ENCODE measurements at regions not wholly inside any gene's neighbourhood (a gene's known extent, or its start where the extent isn't known, plus 50 kb on each side); places are given as distances from the start of the nearest gene placed in this dataset.
"Not testable (repeated sequence)": the region's sequence is repeated elsewhere in the genome, so short reads cannot be mapped to it uniquely, and the experiment has no call there.

- DNase-seq (ENCODE audit: low spot score) = no peak
Measured at GRCh38 chr4:120299631-120300030, 233.0 kb upstream of the MAD2L1 start.

GRCh38 chr4:120293341-120293740 is 226.7 kb upstream of the MAD2L1 start:
- no peak for DNase-seq (ENCODE audit: low spot score)

- DNase-seq (ENCODE audit: low spot score) = no peak
Measured at GRCh38 chr4:120291541-120291940, 224.9 kb upstream of the MAD2L1 start.

DNA sequence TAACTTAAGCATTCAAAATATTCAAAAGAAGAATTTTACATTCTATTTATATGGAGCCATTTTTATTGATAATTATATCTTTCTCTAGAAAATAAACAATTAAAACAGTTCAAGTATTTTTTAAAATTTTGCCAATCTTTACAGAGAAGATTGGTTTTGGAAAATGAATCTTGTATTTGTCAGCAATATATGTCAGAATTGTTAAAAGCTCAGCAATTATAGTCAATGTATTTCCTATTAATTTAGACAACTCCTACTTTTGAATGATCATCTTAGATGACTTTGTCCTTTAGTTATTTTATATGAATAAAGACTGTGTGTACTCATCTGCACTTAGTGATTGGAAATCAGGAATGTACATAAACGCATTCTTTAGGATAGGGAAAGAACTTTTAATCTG is 223.9 kb upstream of the MAD2L1 start:
- no peak for DNase-seq (ENCODE audit: low spot score)

GRCh38 chr4:120286813-120287212 is 220.2 kb upstream of the MAD2L1 start:
- DNase-seq (ENCODE audit: low spot score) = no peak

DNA sequence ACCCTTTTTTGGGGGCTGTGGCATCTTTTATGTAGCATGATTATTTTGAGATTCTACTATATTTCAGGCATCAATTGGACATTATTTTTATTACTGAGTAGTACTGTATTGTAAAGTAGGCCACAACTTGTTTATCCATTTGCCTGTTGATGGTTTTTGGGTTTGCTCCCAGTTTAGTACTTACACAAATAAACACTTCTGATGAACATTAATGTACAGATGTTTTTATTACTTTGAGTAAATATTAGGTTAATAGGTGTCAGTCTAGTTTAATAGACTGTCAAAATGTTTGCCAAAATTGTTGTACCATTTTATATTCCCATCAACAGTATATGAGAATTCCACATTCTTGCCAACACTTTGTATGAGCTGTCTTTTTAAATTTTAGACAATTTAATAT is 214.9 kb upstream of the MAD2L1 start:
- DNase-seq (ENCODE audit: low spot score) = no peak

DNA sequence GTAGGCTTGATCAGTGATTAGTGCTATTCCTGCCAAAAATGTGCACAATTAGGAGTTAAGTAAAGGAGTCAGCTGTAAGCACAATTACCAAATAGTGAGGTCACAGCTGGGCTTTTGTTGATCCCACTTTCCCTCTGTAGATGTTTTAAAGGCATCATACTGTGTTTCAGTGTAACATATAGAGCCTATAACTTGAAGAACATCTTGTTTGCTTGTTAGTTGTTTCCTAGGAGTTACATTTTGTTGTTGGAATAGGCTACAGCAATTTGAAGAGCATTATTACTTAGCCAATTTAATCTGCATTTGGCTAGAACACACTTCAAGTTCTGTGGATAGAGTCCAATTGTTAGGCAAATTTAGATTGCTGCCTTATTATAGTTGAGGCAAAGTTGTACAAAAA is 210.7 kb upstream of the MAD2L1 start:
- no peak for DNase-seq (ENCODE audit: low spot score)

- DNase-seq (ENCODE audit: low spot score) = no peak
Measured at GRCh38 chr4:120266602-120267001, 200.0 kb upstream of the MAD2L1 start.

DNA sequence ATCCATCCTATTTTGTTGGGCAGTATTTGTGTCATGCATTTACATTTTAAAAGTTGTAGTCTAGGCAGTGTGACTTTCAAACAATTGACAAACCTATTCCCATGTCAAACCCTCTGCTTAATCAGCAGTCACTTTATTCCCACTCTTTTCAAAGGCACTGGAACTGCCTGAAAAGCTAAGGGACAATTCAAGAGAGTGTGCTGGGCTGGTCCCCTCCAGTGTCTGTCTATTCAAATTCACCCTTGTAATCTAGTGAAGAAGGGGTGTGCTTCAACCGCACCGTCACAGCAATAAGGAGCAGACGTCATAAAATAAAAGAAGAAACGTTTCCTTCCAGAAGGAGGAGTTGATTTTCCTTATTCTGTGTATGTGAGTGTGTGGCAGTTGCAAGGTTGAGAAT is 197.0 kb upstream of the MAD2L1 start:
- DNase-seq (ENCODE audit: low spot score) = no peak

- no peak for DNase-seq (ENCODE audit: low spot score)
Measured at GRCh38 chr4:120261117-120261516, 194.5 kb upstream of the MAD2L1 start.

GRCh38 chr4:120256112-120256775 is 189.6 kb upstream of the MAD2L1 start:
- DNase-seq (ENCODE audit: low spot score) = not testable (repeated sequence)

DNA sequence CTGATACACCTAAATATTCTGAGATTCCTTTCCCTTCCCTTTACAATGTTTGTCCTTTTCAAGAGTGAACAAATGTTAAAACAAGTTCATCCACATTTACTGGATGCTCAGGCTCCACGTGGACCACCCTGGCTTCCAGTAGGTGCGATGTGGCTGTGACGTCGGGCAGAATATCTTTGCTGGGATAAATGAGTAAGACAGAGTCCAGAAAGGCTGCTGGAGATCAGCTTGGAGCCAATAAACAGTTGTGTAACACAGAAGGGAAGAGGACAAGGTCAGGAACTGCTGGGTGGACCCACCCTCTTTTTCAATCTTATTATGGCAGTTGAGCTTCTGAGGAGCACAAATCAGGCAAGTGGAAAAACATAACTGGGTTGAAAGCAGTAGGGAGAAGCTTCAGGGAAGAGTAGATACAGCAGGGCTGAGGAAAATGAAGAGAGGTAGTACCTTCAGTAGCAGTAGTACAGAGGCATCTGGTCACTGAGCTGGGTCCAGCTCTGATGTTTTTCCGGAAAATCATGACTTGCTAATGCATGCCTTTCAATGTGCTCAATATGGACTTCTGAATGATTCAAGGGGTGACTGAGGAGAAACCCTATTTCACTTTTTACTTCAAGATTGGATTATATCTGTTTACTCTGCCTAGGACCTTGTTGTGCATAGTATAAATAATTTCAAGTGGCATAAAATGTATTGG is 171.8 kb upstream of the MAD2L1 start:
- no peak for DNase-seq (ENCODE audit: low spot score)

DNA sequence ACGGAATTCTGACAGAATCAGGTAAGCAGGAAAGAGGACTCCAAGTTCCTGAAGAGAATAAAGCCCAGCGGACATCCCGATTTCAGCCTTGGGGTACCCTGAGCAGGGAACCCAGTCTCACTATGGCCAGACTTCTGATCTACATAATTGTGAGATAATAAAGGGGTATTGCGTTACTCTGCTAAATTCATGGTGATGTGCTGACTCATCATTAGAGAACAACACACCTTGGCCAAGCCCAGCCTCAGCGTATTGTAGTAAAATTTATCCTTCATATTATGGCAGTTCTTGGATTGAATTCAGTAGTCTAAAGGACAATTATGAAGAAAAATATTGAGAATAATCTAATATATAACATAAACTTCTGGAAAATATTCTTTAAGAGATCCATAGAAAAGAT is 170.2 kb upstream of the MAD2L1 start:
- no peak for DNase-seq (ENCODE audit: low spot score)

DNA sequence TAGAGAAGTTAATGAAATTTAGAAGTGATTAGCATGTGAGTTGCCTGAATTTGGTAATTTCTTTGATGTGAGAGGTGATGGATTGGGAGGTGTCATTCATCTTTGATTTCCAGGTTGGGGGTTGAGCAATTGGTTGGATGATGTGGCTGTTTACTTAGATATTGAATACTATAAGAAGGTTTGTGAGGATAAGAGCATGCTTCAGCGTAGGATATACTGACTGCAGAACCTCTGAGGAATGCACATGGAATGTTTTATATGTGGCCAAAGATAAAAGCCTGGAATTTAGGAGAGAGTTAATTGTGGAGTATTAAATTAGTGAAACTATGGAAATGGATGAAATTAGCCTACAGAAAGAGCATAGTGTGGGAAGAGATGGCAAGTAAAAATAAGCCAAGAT is 165.4 kb upstream of the MAD2L1 start:
- no peak for DNase-seq (ENCODE audit: low spot score)

DNA sequence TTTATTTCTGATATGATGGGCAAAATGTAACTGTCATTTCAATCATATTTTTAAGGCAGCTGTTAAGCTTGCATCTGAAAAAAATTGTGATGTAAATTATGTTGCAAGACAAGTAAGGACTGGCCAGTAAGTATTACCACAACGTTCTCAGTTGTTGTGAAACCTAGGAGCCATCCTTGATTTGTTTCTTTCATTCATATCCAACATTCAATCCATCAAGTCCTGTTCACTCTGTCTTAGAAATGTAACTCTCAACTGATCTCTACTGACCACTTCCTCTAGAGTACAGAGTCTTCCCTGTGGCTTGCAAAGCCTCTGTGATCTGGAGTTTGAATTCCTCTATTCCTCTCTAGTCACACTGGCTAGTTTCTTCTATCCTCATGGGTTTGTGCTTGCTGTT is 161.4 kb upstream of the MAD2L1 start:
- DNase-seq (ENCODE audit: low spot score) = no peak

DNA sequence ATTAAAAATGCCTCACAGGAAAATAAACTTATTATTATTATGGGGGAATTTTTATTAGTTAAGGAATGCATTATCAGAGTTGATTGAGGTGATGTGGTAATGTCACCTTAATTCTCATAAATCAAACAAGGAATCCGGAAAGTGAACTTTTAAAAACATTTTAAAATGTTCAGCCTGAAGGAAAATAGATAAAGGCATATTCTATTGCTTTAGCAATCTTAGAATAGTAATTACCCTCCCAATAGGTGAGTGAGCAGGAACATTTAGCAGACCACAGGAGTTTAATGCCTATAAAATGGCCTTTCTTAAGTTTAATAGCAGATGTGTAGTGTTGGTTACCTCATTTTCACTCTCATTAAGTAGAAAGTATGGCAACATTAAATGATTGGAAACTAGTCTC is 160.9 kb upstream of the MAD2L1 start:
- DNase-seq (ENCODE audit: low spot score) = no peak

- no peak for DNase-seq (ENCODE audit: low spot score)
Measured at GRCh38 chr4:120225527-120225926, 158.9 kb upstream of the MAD2L1 start.

DNA sequence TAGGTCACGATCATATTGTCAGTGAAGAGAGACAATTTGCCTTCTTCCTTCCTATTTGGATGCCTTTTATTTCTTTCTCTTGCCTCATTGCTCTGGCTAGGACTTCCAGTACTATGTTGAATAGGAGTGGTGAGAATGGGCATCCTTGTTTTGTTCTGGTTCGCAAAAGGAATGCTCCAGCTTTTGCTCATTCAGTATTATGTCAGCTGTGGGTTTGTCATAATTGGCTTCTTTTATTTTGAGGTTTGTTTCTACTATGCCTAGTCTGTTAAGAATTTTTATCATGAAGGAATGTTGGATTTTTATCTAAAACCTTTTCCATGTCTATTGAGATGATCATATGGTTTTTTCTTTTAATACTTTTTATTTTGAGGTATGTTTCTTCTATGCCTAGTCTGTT is 152.3 kb upstream of the MAD2L1 start:
- DNase-seq (ENCODE audit: low spot score) = no peak

DNA sequence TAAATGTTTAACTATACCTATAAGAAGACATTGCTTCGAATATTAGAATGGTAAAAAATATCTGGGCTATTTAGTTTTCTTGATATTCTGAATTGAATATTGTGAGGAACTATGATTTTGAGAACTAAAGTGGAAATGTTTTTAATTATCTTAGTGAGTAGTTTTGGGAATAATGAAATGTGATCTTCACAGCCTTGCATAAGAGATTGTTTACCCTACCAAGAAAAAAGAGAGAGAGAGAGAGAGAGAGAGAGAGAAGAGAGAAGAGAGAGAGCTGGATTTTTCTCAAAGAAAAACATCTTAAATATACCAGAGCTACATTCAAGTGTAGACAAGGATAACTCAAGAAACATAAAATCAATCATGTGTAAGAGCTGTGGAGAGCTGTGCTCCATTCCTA is 148.7 kb upstream of the MAD2L1 start:
- no peak for DNase-seq (ENCODE audit: low spot score)

GRCh38 chr4:120211408-120212015 is 144.9 kb upstream of the MAD2L1 start:
- no peak for DNase-seq (ENCODE audit: low spot score)

DNA sequence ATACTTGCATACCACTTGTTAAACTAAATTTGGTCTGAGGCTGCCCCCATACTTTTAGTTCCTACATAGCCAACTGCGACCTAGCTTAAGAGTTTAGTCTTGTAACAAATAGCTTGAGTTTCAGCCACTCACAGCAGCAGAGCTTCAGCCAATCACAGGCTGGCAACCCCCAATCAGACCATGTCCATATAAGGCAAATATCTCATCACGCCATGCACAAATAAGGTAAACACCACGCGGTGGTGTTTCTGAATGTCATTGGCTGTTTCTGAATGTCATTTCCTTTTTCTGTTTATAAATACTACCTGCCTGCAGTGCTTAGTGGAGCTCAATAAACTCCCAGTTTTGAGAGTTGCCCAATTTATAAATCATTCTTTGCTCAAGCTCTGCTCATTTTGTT is 143.1 kb upstream of the MAD2L1 start:
- no peak for DNase-seq (ENCODE audit: low spot score)

DNA sequence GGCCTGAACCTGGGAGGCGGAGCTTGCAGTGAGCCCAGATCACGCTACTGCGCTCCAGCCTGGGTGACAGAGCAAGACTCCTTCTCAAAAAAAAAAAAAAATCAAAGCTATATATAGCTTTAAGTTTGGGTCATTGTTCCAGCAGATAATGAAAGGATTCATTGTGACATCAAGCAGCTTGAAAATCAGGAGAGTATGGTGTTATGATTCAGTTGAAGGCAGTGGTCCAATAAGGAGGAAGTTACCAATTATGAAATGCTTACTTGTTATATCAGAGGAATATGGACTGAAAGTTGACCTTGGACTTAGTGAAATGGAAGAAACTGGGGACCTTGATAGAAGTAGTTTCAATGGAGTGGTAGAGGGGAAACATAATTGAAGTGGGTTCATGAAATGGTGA is 140.4 kb upstream of the MAD2L1 start:
- DNase-seq (ENCODE audit: low spot score) = no peak

DNA sequence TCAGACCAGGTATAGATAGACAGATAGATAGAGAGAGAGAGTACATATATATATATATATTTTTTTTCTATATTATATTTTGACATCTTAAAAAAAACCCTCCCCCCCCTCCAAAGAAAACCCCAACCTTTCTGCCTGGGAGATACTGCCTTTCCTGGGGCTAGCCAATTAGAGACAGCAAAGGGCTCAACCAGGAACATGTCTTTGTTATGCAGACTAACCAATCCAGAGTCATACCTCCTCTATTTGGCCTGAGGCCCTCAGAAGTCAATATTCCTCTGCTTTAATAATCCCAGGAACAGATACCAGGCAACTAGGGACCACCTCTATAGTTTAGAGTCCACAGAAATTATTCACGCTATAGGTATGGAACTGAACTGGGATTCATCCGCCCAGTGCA is 135.6 kb upstream of the MAD2L1 start:
- DNase-seq (ENCODE audit: low spot score) = no peak

Data from kidney capillary endothelial cell (primary cell).